Progenitor cell of endocrine pancreas (in vitro differentiated cells): ENCODE measurements at regions not wholly inside any gene's neighbourhood (a gene's known extent, or its start where the extent isn't known, plus 50 kb on each side); places are given as distances from the start of the nearest gene placed in this dataset.

Experiments used
- DNase-seq: peaks from one replicate; pipeline ENCODE4 v3.0.0; 2021; ENCODE audit warnings: low spot score; ENCODE audit not compliant: unreplicated experiment
- H3K27ac Mint-ChIP-seq: 2 replicates; pipeline ENCODE4 v1.8.0; 2021; ENCODE audit warnings: mild to moderate bottlenecking, moderate library complexity, mixed read lengths
- H3K27me3 Mint-ChIP-seq: 2 replicates; pipeline ENCODE4 v1.8.0; 2021; ENCODE audit warnings: mixed read lengths
- H3K36me3 Mint-ChIP-seq: 2 replicates; pipeline ENCODE4 v1.8.0; 2022; ENCODE audit warnings: mixed read lengths; ENCODE audit not compliant: insufficient read depth
- H3K4me1 Mint-ChIP-seq: 2 replicates; pipeline ENCODE4 v1.8.0; 2021; ENCODE audit warnings: low read depth, mixed read lengths
- H3K4me3 Mint-ChIP-seq: 2 replicates; pipeline ENCODE4 v1.8.0; 2021; ENCODE audit warnings: low read depth, mild to moderate bottlenecking, moderate library complexity, mixed read lengths
- H3K9me3 Mint-ChIP-seq: 2 replicates; pipeline ENCODE4 v1.8.0; 2021; ENCODE audit warnings: low read depth, mixed read lengths
- CTCF ChIP-seq: fragments of 200-600 bp; sonication (generic); IDR thresholded peaks from one replicate; pipeline ENCODE4 v1.5.0; 2021; ENCODE audit warnings: antibody characterized with exemption, mild to moderate bottlenecking; ENCODE audit not compliant: unreplicated experiment

DNA sequence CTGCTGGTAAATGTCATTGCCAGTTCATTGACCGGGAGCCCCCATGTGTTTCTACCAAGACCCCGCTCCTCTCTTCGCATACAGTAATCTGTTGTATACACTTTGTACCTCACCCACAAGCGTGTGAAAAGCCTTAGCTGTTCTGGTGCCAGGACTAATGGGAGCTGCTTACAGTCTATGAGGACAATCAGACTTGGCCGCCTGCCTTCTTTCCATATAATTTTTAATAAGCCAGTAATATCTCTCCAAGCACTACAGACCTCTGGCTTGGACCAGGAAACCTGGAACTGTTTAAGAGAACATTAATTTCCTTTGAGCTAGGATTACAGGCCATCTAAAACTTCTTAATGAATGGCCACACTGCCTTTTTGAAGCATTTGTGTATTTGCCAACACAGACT is 149.7 kb upstream of the MSX1 start:
- H3K36me3 Mint-ChIP-seq = no peaks in the 10 kb centered on the region
- H3K27me3 Mint-ChIP-seq = peaks cover 3% of the 10 kb centered on the region
- no peak overlapping the region for H3K4me3 Mint-ChIP-seq
- no peak for TF ChIP-seq CTCF
- peaks cover 2% of the 10 kb centered on the region for H3K4me1 Mint-ChIP-seq
- H3K9me3 Mint-ChIP-seq = peaks cover 3% of the 10 kb centered on the region
- DNase-seq = no peak
- H3K27ac Mint-ChIP-seq = no peak overlapping the region

- no peaks in the 10 kb centered on the region for H3K36me3 Mint-ChIP-seq
- H3K9me3 Mint-ChIP-seq = peaks cover 3% of the 10 kb centered on the region
- peaks cover 3% of the 10 kb centered on the region for H3K27me3 Mint-ChIP-seq
- no peaks in the 10 kb centered on the region for H3K4me1 Mint-ChIP-seq
- DNase-seq = no peak
- no peak for TF ChIP-seq CTCF
- H3K4me3 Mint-ChIP-seq = no peak overlapping the region
- no peak overlapping the region for H3K27ac Mint-ChIP-seq
These were observed 155.2 kb upstream of the MSX1 start for GRCh38 chr4:4704267-4704666.

- Mint-ChIP-seq H3K4me1 (no peaks in the 10 kb centered on the region), H3K9me3 (no peaks in the 10 kb centered on the region), H3K27me3 (no peaks in the 10 kb centered on the region), H3K27ac (no peak overlapping the region), H3K4me3 (no peak overlapping the region), H3K36me3 (no peaks in the 10 kb centered on the region)
- no peak for DNase-seq
- no peak for TF ChIP-seq CTCF
These were observed 155.7 kb upstream of the STX18 start for GRCh38 chr4:4697584-4697983.

DNA sequence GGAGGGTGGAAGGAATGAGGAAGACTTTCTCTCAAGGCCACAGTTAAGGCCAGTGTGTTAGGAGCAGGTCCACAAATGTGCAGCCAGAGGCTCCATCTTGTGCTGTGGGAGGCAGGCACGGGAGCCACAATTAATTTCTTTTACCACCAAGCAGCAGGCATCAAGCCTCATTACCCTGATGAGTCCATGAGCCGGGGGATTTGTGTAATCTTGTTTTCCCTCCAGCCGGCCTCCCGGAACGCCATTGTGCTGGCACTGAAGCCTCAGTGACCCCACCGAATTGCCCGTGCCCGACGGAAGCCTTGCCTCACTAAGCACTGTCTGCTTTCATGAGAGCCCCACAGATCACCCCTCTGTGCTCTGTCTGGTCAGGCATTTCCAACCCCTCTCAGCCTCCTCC is 154.7 kb upstream of the STX18 start:
- Mint-ChIP-seq H3K27ac (no peak overlapping the region), H3K27me3 (no peaks in the 10 kb centered on the region), H3K4me3 (no peak overlapping the region), H3K36me3 (no peaks in the 10 kb centered on the region), H3K9me3 (no peaks in the 10 kb centered on the region), H3K4me1 (no peaks in the 10 kb centered on the region)
- TF ChIP-seq CTCF = no peak
- no peak for DNase-seq

DNA sequence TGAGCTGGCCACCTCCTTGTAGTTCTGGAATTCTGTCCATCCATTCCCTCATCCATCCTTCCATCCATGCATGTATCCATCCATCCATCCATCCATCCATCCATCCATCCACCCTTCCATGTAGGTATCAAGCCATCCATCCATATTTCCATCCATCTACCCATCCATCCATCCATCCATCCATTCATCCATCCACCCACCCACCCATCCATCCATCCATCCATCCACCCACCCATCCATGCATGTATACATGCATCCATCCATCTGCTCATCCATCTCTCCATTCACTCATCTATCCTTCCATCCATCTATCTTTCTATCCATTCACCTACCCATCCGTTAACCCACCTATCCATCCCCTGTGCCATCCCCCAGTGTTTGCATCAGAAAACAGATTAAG is 153.6 kb upstream of the STX18 start:
- H3K27me3 Mint-ChIP-seq = no peaks in the 10 kb centered on the region
- DNase-seq = no peak
- H3K4me3 Mint-ChIP-seq = no peak overlapping the region
- no peaks in the 10 kb centered on the region for H3K4me1 Mint-ChIP-seq
- H3K36me3 Mint-ChIP-seq = no peaks in the 10 kb centered on the region
- no peak for TF ChIP-seq CTCF
- no peak overlapping the region for H3K27ac Mint-ChIP-seq
- no peaks in the 10 kb centered on the region for H3K9me3 Mint-ChIP-seq

GRCh38 chr4:4694827-4695226 is 153.0 kb upstream of the STX18 start:
- DNase-seq = no peak
- H3K27me3 Mint-ChIP-seq = no peaks in the 10 kb centered on the region
- no peaks in the 10 kb centered on the region for H3K9me3 Mint-ChIP-seq
- no peak overlapping the region for H3K27ac Mint-ChIP-seq
- no peak for TF ChIP-seq CTCF
- no peaks in the 10 kb centered on the region for H3K4me1 Mint-ChIP-seq
- H3K36me3 Mint-ChIP-seq = peaks cover 1% of the 10 kb centered on the region
- H3K4me3 Mint-ChIP-seq = no peak overlapping the region
